Stimulated activated memory B cell treated with anti-CD40 and anti-IgM and Interleukin-4, amounts not matched to agents 10 μg/mL and 1 μg/mL and 100 μg/mL, for 72 hours (primary cell): ENCODE measurements at regions not wholly inside any gene's neighbourhood (a gene's known extent, or its start where the extent isn't known, plus 50 kb on each side); places are given as distances from the start of the nearest gene placed in this dataset.

ENCODE experiments used
- ATAC-seq: fragments of 150-1000 bp; cut with Tn5 transposase; 2 replicates; pipeline ENCODE4 v1.10.0; 2021
- H3K27ac Mint-ChIP-seq: one replicate; pipeline ENCODE4 v1.8.0; 2022; ENCODE audit warnings: mild to moderate bottlenecking, mixed read lengths
- H3K27me3 Mint-ChIP-seq: one replicate; pipeline ENCODE4 v1.8.0; 2022; ENCODE audit warnings: mixed read lengths
- H3K36me3 Mint-ChIP-seq: one replicate; pipeline ENCODE4 v1.8.0; 2022; ENCODE audit warnings: mixed read lengths
- H3K4me1 Mint-ChIP-seq: one replicate; pipeline ENCODE4 v1.8.0; 2022; ENCODE audit warnings: mixed read lengths
- H3K4me3 Mint-ChIP-seq: one replicate; pipeline ENCODE4 v1.8.0; 2022; ENCODE audit warnings: mild to moderate bottlenecking, moderate library complexity, mixed read lengths
- H3K9me3 Mint-ChIP-seq: one replicate; pipeline ENCODE4 v1.8.0; 2022; ENCODE audit warnings: mixed read lengths

GRCh38 chr2:19300961-19301360, 57.5 kb downstream of the OSR1 start:
- H3K36me3 Mint-ChIP-seq, result peaks cover 7% of the 10 kb centered on the region
- H3K9me3 Mint-ChIP-seq, result no peaks in the 10 kb centered on the region
- H3K27ac Mint-ChIP-seq, result no peak overlapping the region
- ATAC-seq, result no peak
- no peaks in the 10 kb centered on the region for H3K27me3 Mint-ChIP-seq
- no peaks in the 10 kb centered on the region for H3K4me1 Mint-ChIP-seq
- no peak overlapping the region for H3K4me3 Mint-ChIP-seq

- no peaks in the 10 kb centered on the region for H3K9me3 Mint-ChIP-seq
- H3K36me3 Mint-ChIP-seq, result no peaks in the 10 kb centered on the region
- no peak overlapping the region for H3K27ac Mint-ChIP-seq
- no peak overlapping the region for H3K4me3 Mint-ChIP-seq
- H3K4me1 Mint-ChIP-seq, result no peaks in the 10 kb centered on the region
- no peak for ATAC-seq
- no peaks in the 10 kb centered on the region for H3K27me3 Mint-ChIP-seq
Observed at GRCh38 chr2:19299522-19299921, 58.9 kb downstream of the OSR1 start.

- Mint-ChIP-seq H3K27me3 (no peaks in the 10 kb centered on the region), H3K4me1 (no peaks in the 10 kb centered on the region), H3K9me3 (no peaks in the 10 kb centered on the region), H3K36me3 (no peaks in the 10 kb centered on the region), H3K27ac (no peak overlapping the region), H3K4me3 (no peak overlapping the region)
- ATAC-seq, result no peak
Observed at GRCh38 chr2:19299032-19299431, 59.4 kb downstream of the OSR1 start.

GRCh38 chr2:19297716-19298115, 60.7 kb downstream of the OSR1 start:
- H3K27me3 Mint-ChIP-seq, result no peaks in the 10 kb centered on the region
- no peak overlapping the region for H3K27ac Mint-ChIP-seq
- no peak for ATAC-seq
- H3K36me3 Mint-ChIP-seq, result no peaks in the 10 kb centered on the region
- H3K9me3 Mint-ChIP-seq, result no peaks in the 10 kb centered on the region
- no peak overlapping the region for H3K4me3 Mint-ChIP-seq
- H3K4me1 Mint-ChIP-seq, result no peaks in the 10 kb centered on the region

GRCh38 chr2:19295998-19296502, 62.4 kb downstream of the OSR1 start:
- H3K27ac Mint-ChIP-seq, result no peak overlapping the region

GRCh38 chr2:19292007-19292406, 66.4 kb downstream of the OSR1 start:
- Mint-ChIP-seq H3K27ac (no peak overlapping the region), H3K36me3 (peaks cover 5% of the 10 kb centered on the region), H3K4me1 (peaks cover 7% of the 10 kb centered on the region), H3K9me3 (no peaks in the 10 kb centered on the region), H3K4me3 (no peak overlapping the region), H3K27me3 (no peaks in the 10 kb centered on the region)
- ATAC-seq, result no peak

More at GRCh38 chr2:19295998-19296502, 62.4 kb downstream of the OSR1 start:
- Mint-ChIP-seq H3K4me1 (peaks cover 7% of the 10 kb centered on the region), H3K9me3 (no peaks in the 10 kb centered on the region), H3K4me3 (no peak overlapping the region), H3K27me3 (no peaks in the 10 kb centered on the region), H3K36me3 (no peaks in the 10 kb centered on the region)
- ATAC-seq, result no peak

GRCh38 chr2:19288291-19288690, 70.1 kb downstream of the OSR1 start:
- H3K27ac Mint-ChIP-seq, result no peak overlapping the region
- H3K4me1 Mint-ChIP-seq, result peaks cover 7% of the 10 kb centered on the region
- H3K27me3 Mint-ChIP-seq, result peaks cover 1% of the 10 kb centered on the region

GRCh38 chr2:19287324-19287723, 71.1 kb downstream of the OSR1 start:
- no peak for ATAC-seq

More at GRCh38 chr2:19288291-19288690, 70.1 kb downstream of the OSR1 start:
- no peak overlapping the region for H3K4me3 Mint-ChIP-seq
- ATAC-seq, result no peak
- peaks cover 5% of the 10 kb centered on the region for H3K36me3 Mint-ChIP-seq
- no peaks in the 10 kb centered on the region for H3K9me3 Mint-ChIP-seq

GRCh38 chr2:19282305-19282704, 76.1 kb downstream of the OSR1 start:
- no peak for ATAC-seq
- peaks cover 12% of the 10 kb centered on the region for H3K36me3 Mint-ChIP-seq
- H3K27ac Mint-ChIP-seq, result no peak overlapping the region

More at GRCh38 chr2:19287324-19287723, 71.1 kb downstream of the OSR1 start:
- Mint-ChIP-seq H3K4me3 (no peak overlapping the region), H3K4me1 (peaks cover 4% of the 10 kb centered on the region), H3K27me3 (peaks cover 8% of the 10 kb centered on the region), H3K27ac (no peak overlapping the region), H3K9me3 (peaks cover 4% of the 10 kb centered on the region), H3K36me3 (peaks cover 11% of the 10 kb centered on the region)

GRCh38 chr2:19274439-19274838, 84.0 kb downstream of the OSR1 start:
- ATAC-seq, result no peak
- Mint-ChIP-seq H3K36me3 (no peaks in the 10 kb centered on the region), H3K4me1 (no peaks in the 10 kb centered on the region), H3K27me3 (no peaks in the 10 kb centered on the region), H3K9me3 (peaks cover 3% of the 10 kb centered on the region), H3K27ac (no peak overlapping the region), H3K4me3 (no peak overlapping the region)

More at GRCh38 chr2:19282305-19282704, 76.1 kb downstream of the OSR1 start:
- Mint-ChIP-seq H3K4me3 (no peak overlapping the region), H3K27me3 (peaks cover 18% of the 10 kb centered on the region), H3K9me3 (peaks cover 12% of the 10 kb centered on the region), H3K4me1 (no peaks in the 10 kb centered on the region)

- no peaks in the 10 kb centered on the region for H3K36me3 Mint-ChIP-seq
- H3K27ac Mint-ChIP-seq, result no peak overlapping the region
- no peaks in the 10 kb centered on the region for H3K4me1 Mint-ChIP-seq
- no peak for ATAC-seq
- H3K27me3 Mint-ChIP-seq, result no peaks in the 10 kb centered on the region
- no peak overlapping the region for H3K4me3 Mint-ChIP-seq
- H3K9me3 Mint-ChIP-seq, result peaks cover 3% of the 10 kb centered on the region
Observed at GRCh38 chr2:19272941-19273470, 85.4 kb downstream of the OSR1 start.

GRCh38 chr2:19272039-19272438, 86.4 kb downstream of the OSR1 start:
- H3K27me3 Mint-ChIP-seq, result no peaks in the 10 kb centered on the region
- no peak overlapping the region for H3K27ac Mint-ChIP-seq
- H3K36me3 Mint-ChIP-seq, result no peaks in the 10 kb centered on the region
- no peaks in the 10 kb centered on the region for H3K9me3 Mint-ChIP-seq
- H3K4me3 Mint-ChIP-seq, result no peak overlapping the region
- ATAC-seq, result no peak
- H3K4me1 Mint-ChIP-seq, result no peaks in the 10 kb centered on the region

GRCh38 chr2:19264852-19265251, 93.6 kb downstream of the OSR1 start:
- no peak for ATAC-seq
- Mint-ChIP-seq H3K4me1 (no peaks in the 10 kb centered on the region), H3K4me3 (no peak overlapping the region), H3K27ac (no peak overlapping the region), H3K9me3 (no peaks in the 10 kb centered on the region), H3K27me3 (no peaks in the 10 kb centered on the region), H3K36me3 (no peaks in the 10 kb centered on the region)

GRCh38 chr2:19262150-19262549, 96.3 kb downstream of the OSR1 start:
- Mint-ChIP-seq H3K36me3 (no peaks in the 10 kb centered on the region), H3K27ac (no peak overlapping the region), H3K9me3 (peaks cover 2% of the 10 kb centered on the region), H3K4me3 (no peak overlapping the region), H3K27me3 (no peaks in the 10 kb centered on the region), H3K4me1 (no peaks in the 10 kb centered on the region)
- no peak for ATAC-seq

GRCh38 chr2:19261061-19261460, 97.4 kb downstream of the OSR1 start:
- Mint-ChIP-seq H3K4me3 (no peak overlapping the region), H3K36me3 (no peaks in the 10 kb centered on the region), H3K4me1 (no peaks in the 10 kb centered on the region), H3K27ac (no peak overlapping the region), H3K9me3 (peaks cover 2% of the 10 kb centered on the region), H3K27me3 (no peaks in the 10 kb centered on the region)
- ATAC-seq, result no peak

GRCh38 chr2:19256121-19256601, 102.3 kb downstream of the OSR1 start:
- Mint-ChIP-seq H3K4me1 (no peaks in the 10 kb centered on the region), H3K4me3 (no peak overlapping the region), H3K36me3 (no peaks in the 10 kb centered on the region), H3K27me3 (no peaks in the 10 kb centered on the region), H3K27ac (no peak overlapping the region), H3K9me3 (peaks cover 2% of the 10 kb centered on the region)
- ATAC-seq, result no peak
